ENCODE measurements at regions not wholly inside any gene's neighbourhood (a gene's known extent, or its start where the extent isn't known, plus 50 kb on each side); places are given as distances from the start of the nearest gene placed in this dataset.

- TF ChIP-seq CTCF (IDR thresholded peaks at IDR 0.05) (no peak), POLR2AphosphoS5 (IDR thresholded peaks at IDR 0.05) (no peak), POLR2A (IDR thresholded peaks at IDR 0.05) (no peak)
These were observed 271.9 kb upstream of the GADL1 start for GRCh38 chr3:31166249-31166885.
